GM21423 (cell line): ENCODE measurements at regions not wholly inside any gene's neighbourhood (a gene's known extent, or its start where the extent isn't known, plus 50 kb on each side); places are given as distances from the start of the nearest gene placed in this dataset.

Experiments
- ATAC-seq: cut with Tn5 transposase; IDR thresholded peaks from one replicate; pipeline ENCODE4 v1.9.1; 2021; ENCODE audit warnings: mild to moderate bottlenecking, moderate library complexity; ENCODE audit not compliant: unreplicated experiment

DNA sequence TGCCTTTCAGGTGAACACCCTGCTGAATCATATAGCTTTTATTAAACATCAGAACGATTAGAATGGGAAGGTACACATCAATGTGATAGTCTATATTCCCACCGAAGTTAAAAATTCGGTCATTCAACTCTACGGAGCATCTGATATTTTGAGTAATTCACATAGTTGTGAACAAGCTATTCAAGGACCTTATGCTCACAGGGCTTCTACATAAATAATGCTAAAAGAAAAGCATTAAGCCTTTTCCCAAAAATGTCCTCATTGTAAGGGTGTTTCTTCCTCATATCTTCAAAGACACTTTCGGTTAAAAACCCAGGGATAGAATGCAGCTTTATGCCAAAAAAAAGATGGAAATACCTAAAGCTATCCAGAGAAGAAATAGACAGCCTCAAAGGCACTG lies 79.7 kb upstream of the EDNRA start:
- no peak for ATAC-seq

DNA sequence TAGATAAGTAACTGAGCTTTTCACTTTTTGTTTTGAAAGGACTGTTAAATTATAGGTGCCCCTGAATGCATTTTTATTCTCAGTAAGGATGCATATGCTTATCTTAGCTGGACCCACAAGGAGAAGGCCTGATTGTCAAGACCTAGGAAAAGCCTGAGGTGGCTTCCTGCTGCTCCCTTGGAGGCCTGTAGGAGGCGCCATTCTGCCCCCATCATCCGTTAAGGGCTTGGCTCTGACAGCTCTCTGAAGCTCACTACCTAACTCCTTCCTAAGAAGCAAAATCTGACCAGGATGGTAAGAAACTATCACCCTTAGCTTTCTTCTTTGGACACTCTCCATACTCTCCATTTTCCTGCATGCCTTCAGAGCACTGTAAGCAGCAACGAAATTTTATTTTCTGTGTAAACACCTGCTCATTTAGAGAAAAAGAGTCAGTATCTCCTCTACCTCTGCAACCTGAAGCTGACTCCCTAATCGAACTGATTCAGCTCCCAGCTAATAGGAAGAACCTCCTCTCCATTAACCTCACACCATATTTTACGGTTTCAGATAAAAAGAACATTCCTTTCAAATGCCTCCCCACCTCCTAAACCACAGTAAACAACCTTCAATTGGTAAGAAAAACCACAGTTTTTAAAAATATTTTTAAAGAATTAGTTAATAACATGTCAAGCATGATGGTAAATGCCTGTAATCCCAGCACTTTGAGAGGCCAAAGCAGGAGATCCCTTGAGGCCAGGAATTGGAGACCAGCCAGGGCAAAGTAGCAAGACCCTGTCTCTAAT lies 73.4 kb upstream of the EDNRA start:
- ATAC-seq: no peak

DNA sequence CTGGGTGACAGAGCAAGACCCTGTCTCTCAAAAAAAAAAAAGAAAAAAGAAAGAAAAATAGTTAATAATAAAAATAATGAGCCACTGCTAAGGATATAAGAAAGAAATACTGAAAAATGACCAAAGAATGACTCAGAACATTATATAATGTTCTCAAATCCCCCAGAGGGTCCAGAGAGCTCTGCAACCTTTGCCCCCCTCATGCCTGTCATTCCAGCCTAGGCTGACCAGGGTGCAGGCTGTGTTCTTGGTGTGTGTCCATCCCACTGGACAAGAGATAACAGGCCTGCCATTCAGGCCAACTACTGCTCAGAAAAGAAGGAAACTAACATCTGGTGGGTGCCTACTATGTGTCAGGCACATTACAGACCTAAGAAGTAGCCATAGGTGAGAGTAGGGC lies 72.7 kb upstream of the EDNRA start:
- ATAC-seq: no peak

DNA sequence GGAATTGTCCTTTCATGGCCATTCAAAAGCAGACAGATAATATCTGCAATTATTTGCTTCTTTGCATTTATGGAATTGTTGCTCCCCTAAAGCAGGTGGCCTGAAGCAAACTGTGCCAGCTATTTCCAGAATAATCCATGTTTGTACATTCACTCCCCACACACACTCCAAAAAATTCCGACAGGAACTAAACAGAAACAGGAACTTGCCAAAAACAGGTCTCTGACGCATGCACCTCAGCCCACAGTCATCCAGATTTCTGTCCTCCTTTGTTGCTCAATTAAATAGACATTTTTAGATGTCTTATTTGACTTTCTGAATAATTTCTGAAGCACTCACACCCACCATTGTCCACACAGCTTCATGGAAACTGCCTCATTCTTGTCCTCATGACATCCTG lies 71.5 kb upstream of the EDNRA start:
- ATAC-seq: no peak

DNA sequence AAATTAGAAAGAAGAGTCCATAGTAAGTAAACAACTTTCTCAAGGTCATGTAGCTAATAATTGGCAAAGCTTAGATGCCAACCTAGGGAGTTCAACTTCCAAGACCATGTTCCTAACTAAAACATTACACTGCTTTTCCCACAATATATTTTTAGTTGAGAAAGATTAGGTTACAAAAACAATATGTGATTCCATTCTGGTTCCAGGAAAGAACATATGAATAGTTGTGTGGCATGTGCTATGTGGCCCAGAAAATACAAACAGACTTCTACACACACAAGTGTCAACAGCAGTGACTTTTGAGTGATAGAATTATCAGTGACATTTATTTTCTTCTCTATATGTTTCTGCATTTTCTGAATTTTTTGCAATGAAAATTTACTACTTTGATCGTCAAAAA lies 62.7 kb upstream of the EDNRA start:
- ATAC-seq: no peak

DNA sequence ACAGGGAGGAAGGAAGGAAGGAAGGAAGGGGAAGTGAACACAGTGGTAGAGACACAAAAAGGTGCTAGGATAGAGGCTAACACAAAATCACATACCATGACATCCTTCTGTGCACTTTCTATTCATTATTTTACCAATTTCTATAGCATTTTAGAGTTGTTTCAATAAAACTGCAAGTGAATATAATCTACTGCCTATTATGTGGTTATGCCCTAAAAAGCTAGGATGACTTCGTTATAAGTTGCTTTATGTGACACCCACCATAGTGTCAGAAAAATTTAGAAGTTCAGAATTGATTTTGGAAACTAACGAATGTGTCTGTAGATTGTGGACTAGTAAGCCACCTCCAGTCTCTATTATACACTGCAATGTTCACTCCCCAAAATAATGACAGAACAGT lies 59.4 kb upstream of the EDNRA start:
- ATAC-seq: no peak

DNA sequence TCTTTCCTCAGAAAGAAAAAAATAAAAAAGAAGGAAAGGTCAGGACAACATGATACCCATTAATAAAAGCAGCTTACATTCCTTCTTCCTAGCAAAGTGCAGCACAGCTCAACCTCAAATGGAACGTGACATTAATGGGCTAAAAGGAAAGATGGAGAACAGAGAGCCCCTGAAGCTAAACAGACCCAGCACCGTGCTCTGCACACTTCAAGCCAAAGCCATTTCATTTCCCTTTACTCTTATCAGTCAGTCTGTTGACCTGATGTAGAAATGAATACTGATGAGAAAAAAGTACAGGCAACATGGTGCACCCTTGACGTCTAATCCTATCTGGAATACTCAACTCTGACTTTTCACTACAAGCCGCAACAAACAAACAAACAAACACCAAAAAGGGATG lies 57.7 kb upstream of the EDNRA start:
- no peak for ATAC-seq

DNA sequence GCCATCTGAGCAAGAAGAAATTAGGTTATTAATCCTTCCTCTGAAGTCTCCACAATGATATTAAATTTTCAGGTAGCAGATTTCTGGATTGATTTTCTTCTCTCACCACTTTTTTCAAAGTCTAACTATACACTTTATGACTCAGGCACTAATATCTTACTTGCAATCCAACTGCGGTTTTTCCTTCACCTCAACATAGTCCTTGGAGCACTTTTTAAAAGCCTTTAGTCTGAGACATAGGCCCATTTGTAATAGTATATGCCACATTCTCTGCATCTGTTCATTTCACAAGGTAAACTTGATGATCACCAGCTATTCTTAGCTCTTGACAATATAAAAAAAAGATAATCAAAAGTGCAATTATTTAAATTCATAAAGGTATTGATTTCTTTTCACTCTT lies 55.9 kb upstream of the EDNRA start:
- ATAC-seq: no peak

DNA sequence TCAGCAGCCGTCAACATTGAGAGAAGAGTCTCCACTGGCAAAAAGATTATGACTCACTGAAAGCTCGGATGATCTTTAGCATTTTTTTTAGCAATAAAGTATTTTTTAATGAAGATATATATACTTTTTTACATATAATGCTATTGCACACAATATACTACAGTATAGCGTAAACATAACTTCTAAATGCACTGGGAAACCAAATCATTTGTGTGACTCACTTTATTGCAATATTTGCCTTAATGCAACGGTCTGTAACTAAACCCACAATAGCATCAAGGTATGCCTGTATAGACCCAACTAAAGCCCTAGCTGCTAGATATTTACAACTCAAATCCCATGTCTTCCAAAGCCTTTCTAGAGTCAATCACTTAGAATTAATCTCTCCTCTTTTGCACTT lies 52.3 kb upstream of the EDNRA start:
- ATAC-seq: no peak

DNA sequence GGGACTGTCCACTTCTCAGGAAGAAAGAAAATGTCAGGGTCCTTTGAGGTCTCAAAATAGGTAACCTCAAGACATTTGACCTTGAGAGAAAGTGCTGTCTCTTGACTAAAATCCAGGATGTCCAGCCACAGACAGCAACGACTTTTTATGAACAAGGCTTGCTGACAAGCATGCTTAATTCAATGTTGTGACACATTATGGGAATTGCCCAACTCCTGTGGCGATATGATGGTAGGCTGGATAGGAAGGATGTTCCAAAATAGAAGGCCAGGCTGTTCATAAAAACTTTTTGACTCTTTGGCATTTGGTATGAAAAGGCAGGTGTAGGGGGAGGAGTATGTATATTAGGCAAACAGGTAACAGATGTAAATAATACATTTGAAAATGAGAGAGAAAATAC lies 50.8 kb upstream of the EDNRA start:
- ATAC-seq: no peak
